ENCODE measurements at regions not wholly inside any gene's neighbourhood (a gene's known extent, or its start where the extent isn't known, plus 50 kb on each side); places are given as distances from the start of the nearest gene placed in this dataset.

DNA sequence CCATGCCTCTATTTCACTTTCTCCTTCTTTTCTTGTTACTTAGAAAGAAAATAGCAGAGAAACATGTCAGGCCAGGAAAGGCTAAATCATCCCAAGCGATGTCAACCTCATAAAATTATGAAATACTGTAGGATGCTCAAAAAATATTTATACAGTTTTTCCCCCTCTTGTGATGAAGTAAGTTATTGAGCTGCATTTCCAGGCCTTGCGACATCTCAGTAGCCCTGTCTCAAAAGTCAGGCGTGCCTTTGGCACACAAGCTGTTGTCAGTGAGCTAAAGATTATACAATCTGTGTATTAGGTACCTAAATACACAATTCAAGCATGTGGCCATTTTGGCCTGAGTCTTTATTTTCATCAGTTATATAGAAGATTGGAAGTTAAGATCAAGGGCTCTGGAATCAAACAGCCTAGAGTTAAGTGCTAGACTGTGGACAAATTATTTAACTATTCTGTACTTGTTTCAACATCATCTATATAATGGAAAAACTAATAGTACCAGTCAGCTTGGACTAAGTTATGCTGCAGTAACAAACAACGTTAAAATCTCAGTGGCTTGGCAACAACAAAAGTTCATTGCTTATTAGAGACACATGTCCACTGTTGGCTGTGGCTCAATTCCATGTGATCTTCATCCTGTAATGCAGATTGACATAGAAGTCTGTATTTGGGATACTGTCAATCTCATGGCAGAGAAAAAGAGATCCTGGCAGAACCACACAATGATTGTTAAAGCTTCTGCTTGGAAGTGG lies 406.4 kb upstream of the PROK2 start:
- Histone ChIP-seq H4K5ac (ENCODE audit: low read length) (no peak overlapping the region), H3K4me1 (ENCODE audit: control insufficient read depth, low read depth, low read length) (peaks cover 3% of the 10 kb centered on the region), H3K23ac (ENCODE audit: low read length) (no peak overlapping the region), H3K36me3 (ENCODE audit: control insufficient read depth, insufficient read depth, low read length) (no peaks in the 10 kb centered on the region), H2BK5ac (ENCODE audit: low read length) (no peak overlapping the region), H4K8ac (ENCODE audit: low read depth, low read length) (no peak overlapping the region), H3K56ac (ENCODE audit: low read length) (no peak overlapping the region), H3K79me2 (ENCODE audit: control insufficient read depth, insufficient read depth, low read length) (no peaks in the 10 kb centered on the region), H2BK15ac (replicated peaks; ENCODE audit: low read depth) (no peak overlapping the region), H3K4me3 (ENCODE audit: low read length) (no peak overlapping the region), H2AK5ac (ENCODE audit: low read length) (no peak overlapping the region), H3K27ac (ENCODE audit: low read depth, low read length) (no peak overlapping the region), H2BK120ac (ENCODE audit: low read depth, low read length) (no peak overlapping the region), H3K4ac (ENCODE audit: low read depth, low read length) (no peak overlapping the region), H3K27me3 (ENCODE audit: insufficient read depth, low read length, poor library complexity) (no peaks in the 10 kb centered on the region), H3K9ac (ENCODE audit: low read length) (no peak overlapping the region), H3K18ac (ENCODE audit: low read length) (no peak overlapping the region), H3K4me2 (ENCODE audit: low read length) (no peak overlapping the region), H3K79me1 (ENCODE audit: low read length) (no peaks in the 10 kb centered on the region)
- whole genome bisulfite sequencing (ENCODE audit: extremely low coverage, insufficient coverage, low lambda C conversion rate): no CpG with 5 or more reads among the region's 4 CpGs
- no peak for DNase-seq

DNA sequence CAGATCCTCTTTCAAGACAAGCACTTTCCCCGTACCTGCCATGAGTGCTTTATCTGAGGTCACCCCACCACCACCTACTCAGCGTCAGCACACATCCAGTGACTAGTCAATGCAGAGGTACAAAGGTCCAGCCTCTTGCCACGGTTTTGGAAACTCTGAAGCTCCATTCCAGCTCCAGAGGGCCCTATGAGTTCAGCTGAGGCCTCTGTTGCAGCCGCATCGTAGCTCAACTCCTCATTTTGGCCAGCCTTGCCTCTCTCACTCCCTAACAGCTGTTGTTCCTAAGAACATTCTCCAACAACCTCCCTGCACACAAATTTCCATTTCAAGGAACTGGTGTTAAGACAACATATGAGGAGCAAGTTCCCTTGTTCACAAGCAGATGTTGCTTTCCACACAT lies 405.1 kb upstream of the PROK2 start:
- no peak overlapping the region for H3K56ac ChIP-seq (ENCODE audit: low read length)
- no peaks in the 10 kb centered on the region for H3K36me3 ChIP-seq (ENCODE audit: control insufficient read depth, insufficient read depth, low read length)
- H4K5ac ChIP-seq (ENCODE audit: low read length): no peak overlapping the region
- H3K79me1 ChIP-seq (ENCODE audit: low read length): no peaks in the 10 kb centered on the region
- no peak overlapping the region for H2BK120ac ChIP-seq (ENCODE audit: low read depth, low read length)
- H3K4ac ChIP-seq (ENCODE audit: low read depth, low read length): no peak overlapping the region
- no CpG with 5 or more reads among the region's 5 CpGs for WGBS (ENCODE audit: extremely low coverage, insufficient coverage, low lambda C conversion rate)
- H3K27me3 ChIP-seq (ENCODE audit: insufficient read depth, low read length, poor library complexity): no peaks in the 10 kb centered on the region
- no peak overlapping the region for H3K18ac ChIP-seq (ENCODE audit: low read length)
- no peak for DNase-seq
- no peak overlapping the region for H2BK15ac ChIP-seq (replicated peaks; ENCODE audit: low read depth)
- no peaks in the 10 kb centered on the region for H3K79me2 ChIP-seq (ENCODE audit: control insufficient read depth, insufficient read depth, low read length)
- H2BK5ac ChIP-seq (ENCODE audit: low read length): no peak overlapping the region
- H2AK5ac ChIP-seq (ENCODE audit: low read length): no peak overlapping the region
- H3K23ac ChIP-seq (ENCODE audit: low read length): no peak overlapping the region
- no peak overlapping the region for H4K8ac ChIP-seq (ENCODE audit: low read depth, low read length)
- H3K4me3 ChIP-seq (ENCODE audit: low read length): no peak overlapping the region
- H3K4me2 ChIP-seq (ENCODE audit: low read length): no peak overlapping the region
- peaks cover 3% of the 10 kb centered on the region for H3K4me1 ChIP-seq (ENCODE audit: control insufficient read depth, low read depth, low read length)
- H3K27ac ChIP-seq (ENCODE audit: low read depth, low read length): no peak overlapping the region
- H3K9ac ChIP-seq (ENCODE audit: low read length): no peak overlapping the region

DNA sequence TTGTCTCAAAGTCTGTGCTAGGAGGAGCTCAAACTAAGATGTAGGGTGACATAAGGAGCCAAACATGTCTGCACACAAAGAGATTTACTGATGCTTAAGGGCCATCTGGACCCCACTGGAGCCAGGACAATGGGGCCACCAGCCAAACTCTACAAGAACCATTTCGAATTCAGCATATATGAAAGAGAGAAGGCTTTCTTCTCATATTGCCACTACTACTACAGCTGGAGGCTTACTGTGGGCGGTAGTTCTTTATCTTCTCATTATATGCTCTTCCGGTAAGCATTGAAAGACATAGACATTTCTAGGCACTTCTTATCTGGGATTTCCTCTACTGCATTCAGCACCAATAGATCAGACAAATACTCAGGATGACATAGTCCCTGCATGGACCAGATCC lies 404.4 kb upstream of the PROK2 start:
- no CpG with 5 or more reads among the region's 3 CpGs for WGBS (ENCODE audit: extremely low coverage, insufficient coverage, low lambda C conversion rate)
- H4K5ac ChIP-seq (ENCODE audit: low read length): no peak overlapping the region
- H3K9ac ChIP-seq (ENCODE audit: low read length): no peak overlapping the region
- H3K4me2 ChIP-seq (ENCODE audit: low read length): no peak overlapping the region
- DNase-seq: no peak
- no peaks in the 10 kb centered on the region for H3K79me2 ChIP-seq (ENCODE audit: control insufficient read depth, insufficient read depth, low read length)
- H4K8ac ChIP-seq (ENCODE audit: low read depth, low read length): no peak overlapping the region
- no peak overlapping the region for H3K27ac ChIP-seq (ENCODE audit: low read depth, low read length)
- no peak overlapping the region for H2BK15ac ChIP-seq (replicated peaks; ENCODE audit: low read depth)
- no peak overlapping the region for H3K4ac ChIP-seq (ENCODE audit: low read depth, low read length)
- H2AK5ac ChIP-seq (ENCODE audit: low read length): no peak overlapping the region
- H3K23ac ChIP-seq (ENCODE audit: low read length): no peak overlapping the region
- no peak overlapping the region for H3K4me3 ChIP-seq (ENCODE audit: low read length)
- H3K18ac ChIP-seq (ENCODE audit: low read length): no peak overlapping the region
- no peaks in the 10 kb centered on the region for H3K27me3 ChIP-seq (ENCODE audit: insufficient read depth, low read length, poor library complexity)
- no peaks in the 10 kb centered on the region for H3K79me1 ChIP-seq (ENCODE audit: low read length)
- no peak overlapping the region for H2BK120ac ChIP-seq (ENCODE audit: low read depth, low read length)
- H3K36me3 ChIP-seq (ENCODE audit: control insufficient read depth, insufficient read depth, low read length): no peaks in the 10 kb centered on the region
- H2BK5ac ChIP-seq (ENCODE audit: low read length): no peak overlapping the region
- H3K4me1 ChIP-seq (ENCODE audit: control insufficient read depth, low read depth, low read length): peaks cover 3% of the 10 kb centered on the region
- H3K56ac ChIP-seq (ENCODE audit: low read length): no peak overlapping the region

DNA sequence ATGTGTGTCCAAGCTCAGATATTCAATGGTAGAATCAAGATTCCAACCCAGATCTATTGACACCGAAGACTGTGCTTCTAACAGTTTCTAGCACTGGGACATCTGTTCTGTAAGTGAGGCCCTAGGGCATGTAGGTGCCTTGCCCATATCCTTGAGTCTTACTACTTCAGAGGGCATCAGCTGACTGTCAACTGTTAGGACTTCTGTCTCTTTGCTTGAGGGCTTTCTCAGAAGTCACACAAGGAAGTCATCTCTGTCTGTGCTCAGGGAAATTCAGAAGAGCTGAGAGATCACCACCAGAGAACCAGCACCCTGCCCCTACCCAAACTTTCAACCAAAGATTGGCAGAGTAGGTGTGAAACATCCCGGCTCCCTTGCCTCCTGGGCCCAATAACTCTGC lies 403.6 kb upstream of the PROK2 start:
- H2AK5ac ChIP-seq (ENCODE audit: low read length): no peak overlapping the region

DNA sequence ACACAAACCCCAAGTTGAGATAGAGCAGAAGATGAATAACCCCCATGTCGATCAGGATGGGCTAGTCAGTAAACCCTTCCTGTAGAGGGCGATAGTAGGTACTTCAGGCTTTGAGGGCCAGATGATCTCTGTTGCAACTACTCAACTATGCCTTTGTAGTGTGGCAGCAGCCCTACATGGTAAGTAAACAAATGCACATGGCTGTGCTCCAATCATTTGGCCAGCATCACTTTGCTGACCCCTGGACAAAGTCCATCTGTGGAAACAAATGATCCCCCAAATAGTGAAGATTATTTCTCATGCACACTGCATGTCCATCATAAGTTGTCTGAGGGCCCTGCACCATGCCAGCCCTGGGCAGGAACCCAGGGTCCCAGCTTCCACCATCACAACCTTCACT lies 402.2 kb upstream of the PROK2 start:
- Histone ChIP-seq H3K79me2 (ENCODE audit: control insufficient read depth, insufficient read depth, low read length) (no peaks in the 10 kb centered on the region), H3K4me3 (ENCODE audit: low read length) (no peak overlapping the region)
- peak; percentile 49 for DNase-seq

More for the DNA sequence above, 403.6 kb upstream of the PROK2 start:
- WGBS (ENCODE audit: extremely low coverage, insufficient coverage, low lambda C conversion rate): no CpG with 5 or more reads among the region's 2 CpGs
- Histone ChIP-seq H3K79me1 (ENCODE audit: low read length) (no peaks in the 10 kb centered on the region), H3K4me3 (ENCODE audit: low read length) (no peak overlapping the region), H4K8ac (ENCODE audit: low read depth, low read length) (no peak overlapping the region), H3K27me3 (ENCODE audit: insufficient read depth, low read length, poor library complexity) (no peaks in the 10 kb centered on the region), H3K79me2 (ENCODE audit: control insufficient read depth, insufficient read depth, low read length) (no peaks in the 10 kb centered on the region), H3K56ac (ENCODE audit: low read length) (no peak overlapping the region), H2BK15ac (replicated peaks; ENCODE audit: low read depth) (no peak overlapping the region), H3K36me3 (ENCODE audit: control insufficient read depth, insufficient read depth, low read length) (no peaks in the 10 kb centered on the region), H2BK5ac (ENCODE audit: low read length) (no peak overlapping the region), H3K18ac (ENCODE audit: low read length) (no peak overlapping the region), H3K27ac (ENCODE audit: low read depth, low read length) (no peak overlapping the region), H3K4me1 (ENCODE audit: control insufficient read depth, low read depth, low read length) (peaks cover 1% of the 10 kb centered on the region), H4K5ac (ENCODE audit: low read length) (no peak overlapping the region), H3K9ac (ENCODE audit: low read length) (no peak overlapping the region), H3K4me2 (ENCODE audit: low read length) (no peak overlapping the region), H3K4ac (ENCODE audit: low read depth, low read length) (no peak overlapping the region), H3K23ac (ENCODE audit: low read length) (peak overlapping the region; percentile 51), H2BK120ac (ENCODE audit: low read depth, low read length) (no peak overlapping the region)
- no peak for DNase-seq

DNA sequence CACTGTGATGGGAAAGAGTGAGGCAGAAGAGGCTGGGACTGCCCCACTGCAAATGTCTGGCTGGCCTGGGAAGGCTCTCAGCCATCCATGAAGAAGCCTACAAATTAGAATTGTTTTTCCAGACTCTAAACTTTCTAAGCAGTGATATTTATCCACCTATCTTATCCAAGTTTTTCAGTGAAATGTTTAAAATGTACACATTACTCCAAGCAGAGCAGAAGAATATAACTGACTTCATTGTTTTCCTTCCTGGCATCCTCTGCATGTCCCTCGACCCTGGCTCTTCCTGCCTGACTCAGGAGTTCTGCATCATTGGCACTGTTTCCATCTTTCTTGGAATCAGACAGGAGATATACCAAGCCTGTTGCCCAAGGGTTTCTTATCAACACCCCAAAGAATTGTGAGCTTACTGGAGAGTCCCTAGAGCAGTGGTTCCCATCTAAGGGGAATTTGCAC lies 401.5 kb upstream of the PROK2 start:
- no peak overlapping the region for H3K4ac ChIP-seq (ENCODE audit: low read depth, low read length)
- no peak overlapping the region for H2BK15ac ChIP-seq (replicated peaks; ENCODE audit: low read depth)
- no peak overlapping the region for H3K18ac ChIP-seq (ENCODE audit: low read length)
- no peak overlapping the region for H4K8ac ChIP-seq (ENCODE audit: low read depth, low read length)
- WGBS (ENCODE audit: extremely low coverage, insufficient coverage, low lambda C conversion rate): no CpG with 5 or more reads among the region's 1 CpG
- H3K27me3 ChIP-seq (ENCODE audit: insufficient read depth, low read length, poor library complexity): no peaks in the 10 kb centered on the region
- H2BK120ac ChIP-seq (ENCODE audit: low read depth, low read length): no peak overlapping the region
- H3K56ac ChIP-seq (ENCODE audit: low read length): no peak overlapping the region
- no peak overlapping the region for H4K5ac ChIP-seq (ENCODE audit: low read length)
- H3K79me1 ChIP-seq (ENCODE audit: low read length): no peaks in the 10 kb centered on the region
- no peak overlapping the region for H3K4me2 ChIP-seq (ENCODE audit: low read length)
- H3K9ac ChIP-seq (ENCODE audit: low read length): no peak overlapping the region
- H3K79me2 ChIP-seq (ENCODE audit: control insufficient read depth, insufficient read depth, low read length): no peaks in the 10 kb centered on the region
- no peak overlapping the region for H2BK5ac ChIP-seq (ENCODE audit: low read length)
- H3K4me3 ChIP-seq (ENCODE audit: low read length): no peak overlapping the region
- no peak overlapping the region for H2AK5ac ChIP-seq (ENCODE audit: low read length)
- DNase-seq: no peak
- H3K23ac ChIP-seq (ENCODE audit: low read length): no peak overlapping the region
- no peak overlapping the region for H3K27ac ChIP-seq (ENCODE audit: low read depth, low read length)
- no peaks in the 10 kb centered on the region for H3K4me1 ChIP-seq (ENCODE audit: control insufficient read depth, low read depth, low read length)
- H3K36me3 ChIP-seq (ENCODE audit: control insufficient read depth, insufficient read depth, low read length): no peaks in the 10 kb centered on the region

More for the DNA sequence above, 402.2 kb upstream of the PROK2 start:
- H3K36me3 ChIP-seq (ENCODE audit: control insufficient read depth, insufficient read depth, low read length): no peaks in the 10 kb centered on the region
- H3K18ac ChIP-seq (ENCODE audit: low read length): no peak overlapping the region
- no peaks in the 10 kb centered on the region for H3K27me3 ChIP-seq (ENCODE audit: insufficient read depth, low read length, poor library complexity)
- H3K27ac ChIP-seq (ENCODE audit: low read depth, low read length): no peak overlapping the region
- no peaks in the 10 kb centered on the region for H3K4me1 ChIP-seq (ENCODE audit: control insufficient read depth, low read depth, low read length)
- no peak overlapping the region for H3K4me2 ChIP-seq (ENCODE audit: low read length)
- no peak overlapping the region for H2BK120ac ChIP-seq (ENCODE audit: low read depth, low read length)
- no CpG with 5 or more reads among the region's 2 CpGs for WGBS (ENCODE audit: extremely low coverage, insufficient coverage, low lambda C conversion rate)
- no peak overlapping the region for H3K23ac ChIP-seq (ENCODE audit: low read length)
- no peaks in the 10 kb centered on the region for H3K79me1 ChIP-seq (ENCODE audit: low read length)
- H4K5ac ChIP-seq (ENCODE audit: low read length): no peak overlapping the region
- no peak overlapping the region for H2BK15ac ChIP-seq (replicated peaks; ENCODE audit: low read depth)
- H2AK5ac ChIP-seq (ENCODE audit: low read length): no peak overlapping the region
- H4K8ac ChIP-seq (ENCODE audit: low read depth, low read length): no peak overlapping the region
- no peak overlapping the region for H3K56ac ChIP-seq (ENCODE audit: low read length)
- H2BK5ac ChIP-seq (ENCODE audit: low read length): no peak overlapping the region
- no peak overlapping the region for H3K4ac ChIP-seq (ENCODE audit: low read depth, low read length)
- H3K9ac ChIP-seq (ENCODE audit: low read length): no peak overlapping the region

All from mesendoderm (in vitro differentiated cells).